ENCODE measurements at regions not wholly inside any gene's neighbourhood (a gene's known extent, or its start where the extent isn't known, plus 50 kb on each side); places are given as distances from the start of the nearest gene placed in this dataset.

- H3K36me3 ChIP-seq, result no peaks in the 10 kb centered on the region
- H3K4me3 ChIP-seq, result no peak overlapping the region
- H3K27ac ChIP-seq, result no peak overlapping the region
- intact Hi-C loops (cut with DNase I), result no loop called here
- ATAC-seq (no peak), DNase-seq (no peak)
- TF ChIP-seq CTCF (IDR thresholded peaks at IDR 0.05), result no peak
- H3K27me3 ChIP-seq (ENCODE audit: low read depth), result no peaks in the 10 kb centered on the region
- no peaks in the 10 kb centered on the region for H3K4me1 ChIP-seq
- no peaks in the 10 kb centered on the region for H3K9me3 ChIP-seq
Measured at GRCh38 chr6:121748376-121748775, 312.9 kb downstream of the GJA1 start.

DNA sequence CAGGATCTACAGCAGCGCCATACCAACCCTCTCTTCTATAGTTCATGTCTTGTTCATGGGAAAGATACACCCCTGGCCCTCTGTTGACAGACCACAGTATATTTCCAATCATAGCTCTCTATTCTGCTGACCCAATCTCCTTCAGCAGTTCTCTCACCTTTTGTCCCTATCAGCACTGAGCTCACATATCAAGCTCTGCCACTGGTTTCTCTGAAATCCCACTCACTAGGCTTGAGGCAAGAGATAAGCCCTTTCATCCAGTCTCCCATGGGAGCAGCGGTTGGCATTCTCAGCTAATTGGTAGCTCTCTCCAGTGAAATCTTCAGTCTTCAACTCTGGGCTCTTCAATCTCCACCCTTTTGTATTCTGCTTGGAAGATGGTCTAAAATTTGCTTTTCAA lies 313.4 kb downstream of the GJA1 start:
- Histone ChIP-seq H3K4me1 (no peaks in the 10 kb centered on the region), H3K27me3 (ENCODE audit: low read depth) (no peaks in the 10 kb centered on the region), H3K4me3 (no peak overlapping the region), H3K27ac (no peak overlapping the region), H3K36me3 (no peaks in the 10 kb centered on the region), H3K9me3 (no peaks in the 10 kb centered on the region)
- intact Hi-C loops (cut with DNase I), result no loop called here
- ATAC-seq (no peak), DNase-seq (no peak)
- no peak for TF ChIP-seq CTCF (IDR thresholded peaks at IDR 0.05)

DNA sequence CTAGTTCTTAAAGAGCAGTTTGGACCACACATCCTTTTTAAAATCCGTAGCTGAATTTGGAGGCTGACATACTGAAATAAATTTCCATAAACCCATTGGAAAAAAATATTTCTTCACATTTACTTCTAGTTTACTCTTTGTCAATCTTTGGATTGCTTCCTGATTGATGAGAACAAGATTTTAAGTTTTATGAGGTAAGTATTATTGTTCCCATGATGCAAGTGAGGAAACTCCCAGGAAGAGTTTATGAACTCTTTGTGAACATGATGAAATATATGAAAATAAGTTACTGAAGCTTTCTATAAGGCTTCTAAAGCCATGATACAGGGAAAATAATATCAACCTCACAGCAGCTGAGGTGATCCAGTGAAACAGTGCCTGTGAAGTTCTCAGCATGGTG lies 320.0 kb downstream of the GJA1 start:
- H3K27me3 ChIP-seq (ENCODE audit: low read depth), result no peaks in the 10 kb centered on the region
- H3K4me3 ChIP-seq, result no peak overlapping the region
- H3K4me1 ChIP-seq, result no peaks in the 10 kb centered on the region
- no peaks in the 10 kb centered on the region for H3K9me3 ChIP-seq
- H3K27ac ChIP-seq, result no peak overlapping the region
- DNase-seq (no peak), ATAC-seq (no peak)
- TF ChIP-seq CTCF (IDR thresholded peaks at IDR 0.05), result no peak
- intact Hi-C loops (cut with DNase I), result no loop called here
- no peaks in the 10 kb centered on the region for H3K36me3 ChIP-seq

GRCh38 chr6:121756666-121757065 lies 321.2 kb downstream of the GJA1 start:
- Histone ChIP-seq H3K36me3 (no peaks in the 10 kb centered on the region), H3K4me1 (no peaks in the 10 kb centered on the region), H3K9me3 (no peaks in the 10 kb centered on the region), H3K4me3 (no peak overlapping the region), H3K27ac (no peak overlapping the region), H3K27me3 (ENCODE audit: low read depth) (no peaks in the 10 kb centered on the region)
- intact Hi-C loops (cut with DNase I), result no loop called here
- DNase-seq (no peak), ATAC-seq (no peak)
- no peak for TF ChIP-seq CTCF (IDR thresholded peaks at IDR 0.05)

GRCh38 chr6:121759370-121759769 lies 323.9 kb downstream of the GJA1 start:
- ATAC-seq, result no peak
- Histone ChIP-seq H3K4me1 (no peaks in the 10 kb centered on the region), H3K27ac (no peak overlapping the region), H3K36me3 (no peaks in the 10 kb centered on the region), H3K9me3 (no peaks in the 10 kb centered on the region), H3K27me3 (ENCODE audit: low read depth) (no peaks in the 10 kb centered on the region), H3K4me3 (no peak overlapping the region)
- intact Hi-C loops (cut with DNase I), result no loop called here
- DNase-seq, result no peak
- no peak for TF ChIP-seq CTCF (IDR thresholded peaks at IDR 0.05)

DNA sequence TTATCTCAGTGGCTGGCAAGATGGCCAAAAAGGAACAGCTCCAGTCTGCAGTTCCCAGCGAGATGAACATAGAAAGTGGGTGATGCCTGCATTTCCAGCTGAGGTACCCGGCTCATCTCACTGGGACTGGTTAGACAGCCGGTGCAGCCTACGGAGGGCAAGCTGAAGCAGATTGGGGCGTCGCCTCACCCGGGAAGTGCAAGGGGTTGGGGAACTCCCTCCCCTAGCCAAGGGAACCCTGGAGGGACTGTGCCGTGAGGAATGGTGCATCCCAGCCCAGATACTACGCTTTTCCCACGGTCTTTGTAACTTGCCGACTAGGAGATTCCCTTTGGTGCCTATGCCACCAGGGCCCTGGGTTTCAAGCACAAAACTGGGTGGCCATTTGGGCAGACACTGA lies 324.7 kb downstream of the GJA1 start:
- ATAC-seq (no peak), DNase-seq (no peak)
- TF ChIP-seq CTCF (IDR thresholded peaks at IDR 0.05), result no peak
- H3K27ac ChIP-seq, result no peak overlapping the region
- intact Hi-C loops (cut with DNase I), result no loop called here
- no peak overlapping the region for H3K4me3 ChIP-seq
- no peaks in the 10 kb centered on the region for H3K4me1 ChIP-seq
- H3K9me3 ChIP-seq, result no peaks in the 10 kb centered on the region
- no peaks in the 10 kb centered on the region for H3K36me3 ChIP-seq
- no peaks in the 10 kb centered on the region for H3K27me3 ChIP-seq (ENCODE audit: low read depth)

Measured in lower lobe of right lung (tissue), 2 donors.